Stimulated activated CD4-positive, alpha-beta T cell treated with anti-CD3 and anti-CD28 coated beads, Interleukin-2, amount 100 ng/mL, for 48 hours (primary cell): ENCODE measurements at regions not wholly inside any gene's neighbourhood (a gene's known extent, or its start where the extent isn't known, plus 50 kb on each side); places are given as distances from the start of the nearest gene placed in this dataset.
A peak's percentile ranks its signal among the peaks of the same experiment; 100 is the strongest.
"Not testable (repeated sequence)": the region's sequence is repeated elsewhere in the genome, so short reads cannot be mapped to it uniquely, and the experiment has no call there.

Experiments
- DNase-seq, 2 donors: peaks; one replicate each; pipeline ENCODE4 v3.0.0-alpha.2; 2020

DNA sequence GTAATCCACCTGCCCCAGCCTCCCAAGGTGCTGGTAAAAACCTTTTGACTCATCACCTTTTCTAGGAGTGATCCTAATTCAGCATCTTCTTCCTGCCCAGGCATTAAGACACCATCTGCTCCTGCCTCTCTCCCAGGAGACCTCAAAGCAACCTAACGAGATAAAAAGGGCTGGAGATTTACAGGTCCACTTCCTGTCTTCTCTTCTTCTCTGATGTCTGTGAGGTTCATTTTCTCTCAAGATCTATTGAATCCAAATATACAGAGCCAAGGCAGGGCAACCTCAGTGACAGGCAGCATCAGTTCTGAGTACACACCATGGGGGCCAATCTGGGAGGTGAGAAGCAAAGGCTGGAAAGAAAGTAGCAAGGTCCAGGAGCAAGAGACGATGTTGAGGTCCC is 219.4 kb downstream of the SETD4 start:
- no peak for DNase-seq

DNA sequence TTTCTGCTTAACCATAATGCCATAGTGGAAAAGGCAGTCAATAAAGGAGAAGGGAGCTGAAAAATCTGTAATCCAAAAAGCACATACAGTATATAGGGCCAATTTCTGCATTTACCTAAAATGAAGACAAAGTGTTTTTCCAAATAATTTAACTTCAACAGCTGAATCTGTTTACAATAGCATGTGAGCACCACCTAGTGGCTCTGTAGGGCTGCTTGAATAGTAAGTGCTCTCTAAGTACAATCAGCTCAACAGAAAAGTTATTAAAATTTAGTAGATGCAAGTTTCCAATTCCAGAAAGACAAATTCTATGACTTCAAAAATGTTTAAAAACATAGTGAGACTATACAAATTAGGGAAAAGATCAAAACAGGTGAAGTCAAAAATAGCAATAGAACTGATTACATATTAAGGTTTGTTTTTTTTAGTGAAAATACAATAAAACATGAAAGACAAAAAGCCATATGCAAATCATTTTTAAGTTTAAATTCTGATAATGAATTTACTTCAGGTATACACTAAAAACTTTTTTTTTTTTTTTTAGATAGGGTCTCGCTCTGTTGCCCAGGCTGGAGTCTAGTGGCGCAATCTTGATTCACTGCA is 220.0 kb downstream of the SETD4 start:
- DNase-seq = peak; percentile 21 to 55

DNA sequence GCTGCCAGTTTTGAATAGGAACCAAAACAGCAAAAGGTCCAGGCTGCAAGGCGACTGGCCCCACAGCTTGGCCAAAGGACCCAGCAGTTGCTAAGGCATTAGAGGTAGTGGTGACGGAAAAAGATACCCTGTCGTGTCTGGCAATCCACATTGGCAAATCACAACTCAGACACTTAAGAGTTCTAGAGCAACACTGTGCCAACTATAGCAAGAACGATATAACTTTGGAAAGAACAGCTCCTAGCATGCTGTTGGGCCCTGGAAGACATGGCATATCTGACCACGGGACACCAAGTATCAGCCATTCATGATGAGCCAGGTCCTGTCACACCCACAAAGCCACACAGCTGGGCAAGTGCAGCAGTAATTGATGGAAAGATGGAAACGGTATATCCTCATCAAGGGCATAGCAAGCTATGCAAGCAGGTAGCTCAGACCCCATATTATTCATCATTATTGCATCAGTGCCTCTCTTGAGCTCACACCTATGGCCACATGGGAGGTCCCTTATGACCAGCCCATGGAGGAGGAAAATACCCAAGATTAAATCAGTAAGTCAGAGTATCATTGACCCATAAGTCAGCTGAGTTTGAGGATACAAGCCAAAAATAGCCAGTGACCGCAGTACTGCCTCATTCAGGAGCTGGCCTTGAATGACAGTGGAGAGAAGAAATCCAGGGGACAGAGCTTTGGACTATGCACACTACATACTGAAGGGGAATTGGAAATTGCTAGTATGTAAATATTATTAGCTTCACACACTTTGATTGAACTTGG is 221.2 kb downstream of the SETD4 start:
- no peak for DNase-seq

DNA sequence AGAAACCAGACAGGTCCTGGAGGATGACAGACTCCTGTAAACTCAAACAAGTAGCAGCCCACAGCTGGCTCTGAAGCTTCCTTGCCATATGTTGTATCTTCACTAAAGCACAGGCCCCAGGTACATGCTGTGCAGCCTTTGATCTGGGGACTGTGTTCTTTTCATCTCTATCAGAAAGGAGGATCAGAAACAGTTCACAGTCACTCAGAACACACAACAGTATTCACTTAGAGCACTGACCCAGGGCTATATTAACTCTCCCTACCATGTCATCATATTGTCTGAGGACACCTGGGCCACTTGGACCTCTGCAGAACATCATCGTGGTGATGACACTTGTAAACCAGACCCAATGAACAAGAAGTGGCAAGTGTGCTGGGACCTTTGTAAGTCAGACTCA is 222.0 kb downstream of the SETD4 start:
- DNase-seq = no peak

DNA sequence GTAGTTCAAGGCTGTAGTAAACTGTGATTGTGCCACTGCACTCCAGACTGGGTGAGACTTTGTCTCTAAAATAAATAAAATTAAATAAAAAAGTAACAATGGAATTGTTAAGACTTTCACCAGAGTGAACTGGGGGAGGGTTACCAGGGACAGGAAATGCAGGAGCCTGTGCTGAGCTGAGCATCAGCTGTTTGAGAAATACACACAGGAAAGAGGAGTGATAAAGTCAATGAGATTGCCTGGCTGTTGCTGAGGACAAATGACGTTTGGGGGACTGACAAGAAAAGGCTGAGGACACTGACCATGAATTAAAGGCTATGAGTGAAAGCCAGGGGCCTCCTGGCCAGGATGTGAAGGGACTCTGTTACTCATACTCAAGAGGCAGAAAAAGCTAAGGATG is 226.3 kb downstream of the SETD4 start:
- no peak for DNase-seq

DNA sequence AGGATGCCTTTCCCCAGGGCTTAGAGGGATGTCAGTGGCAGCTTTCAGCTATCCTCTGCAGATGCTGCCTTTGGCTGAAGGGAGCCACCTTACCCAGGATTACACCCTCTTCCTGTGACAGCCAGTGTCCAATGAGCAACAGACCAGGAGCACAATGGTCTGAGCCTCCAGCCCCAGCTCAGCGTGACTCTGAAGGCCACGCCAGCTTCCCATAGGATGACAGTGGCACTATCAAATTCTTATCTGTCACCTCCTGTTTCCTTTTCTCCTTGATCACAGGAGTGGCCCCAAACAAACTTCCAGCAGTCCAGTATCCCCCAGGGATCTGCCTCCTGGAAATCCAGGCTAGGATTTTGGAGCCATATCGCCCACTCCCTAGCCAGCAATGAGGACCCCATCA is 226.9 kb downstream of the SETD4 start:
- no peak for DNase-seq

DNA sequence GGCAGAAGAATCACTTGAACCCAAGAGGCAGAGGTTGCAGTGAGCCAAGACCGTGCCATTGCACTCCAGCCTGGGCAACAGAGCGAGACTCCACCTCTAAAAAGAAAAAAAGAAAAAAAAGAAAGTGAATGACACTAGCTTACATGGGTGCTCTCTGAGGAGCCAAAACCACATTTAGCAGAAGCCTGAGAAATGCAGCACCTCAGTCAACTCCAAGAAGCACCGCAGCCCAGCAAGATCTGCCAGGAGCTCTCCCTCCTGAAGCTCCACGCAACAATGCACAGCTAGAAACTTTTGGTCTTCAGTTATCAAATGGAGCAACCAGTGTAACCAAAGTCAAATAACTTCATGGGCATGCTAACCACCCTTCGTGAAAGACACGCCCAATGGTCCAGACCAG is 229.1 kb downstream of the SETD4 start:
- DNase-seq = no peak

DNA sequence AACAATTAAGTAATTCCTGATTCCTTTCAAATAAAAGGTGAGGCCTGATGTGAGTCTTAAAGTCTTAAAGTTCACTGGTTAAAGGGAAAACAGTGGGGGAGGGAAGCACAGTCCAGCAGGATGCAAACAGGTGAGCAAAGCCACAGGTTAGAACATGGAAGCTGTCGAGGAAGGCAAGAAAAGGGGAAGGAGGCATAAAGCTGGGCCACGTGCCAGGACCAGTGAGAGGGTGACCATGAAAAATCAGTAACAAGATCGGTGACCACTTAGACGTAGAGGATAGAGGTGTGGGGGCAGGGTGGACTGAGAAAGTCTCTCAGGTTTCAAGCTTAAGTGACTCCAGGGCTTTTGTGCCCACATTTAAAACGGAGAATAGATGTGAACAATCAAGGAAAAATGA is 231.3 kb downstream of the SETD4 start:
- DNase-seq = no peak

DNA sequence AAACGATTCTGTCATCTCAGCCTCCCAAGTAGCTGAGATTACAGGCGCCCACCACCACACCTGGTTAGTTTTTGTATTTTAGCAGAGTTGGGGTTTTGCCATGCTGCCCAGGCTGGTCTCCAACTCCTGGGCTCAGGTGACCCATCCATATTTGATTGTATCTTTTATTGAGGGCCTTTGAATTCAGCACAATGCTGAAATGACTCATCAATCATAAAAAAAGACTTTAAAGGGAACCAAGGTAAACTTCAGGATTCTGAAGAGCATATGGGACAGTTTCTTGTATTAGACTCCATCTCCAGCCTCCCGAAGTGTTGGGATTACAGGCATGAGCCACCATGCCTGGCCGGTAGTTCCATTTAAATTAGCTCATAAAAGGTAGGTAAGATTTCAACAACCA is 232.2 kb downstream of the SETD4 start:
- no peak for DNase-seq

DNA sequence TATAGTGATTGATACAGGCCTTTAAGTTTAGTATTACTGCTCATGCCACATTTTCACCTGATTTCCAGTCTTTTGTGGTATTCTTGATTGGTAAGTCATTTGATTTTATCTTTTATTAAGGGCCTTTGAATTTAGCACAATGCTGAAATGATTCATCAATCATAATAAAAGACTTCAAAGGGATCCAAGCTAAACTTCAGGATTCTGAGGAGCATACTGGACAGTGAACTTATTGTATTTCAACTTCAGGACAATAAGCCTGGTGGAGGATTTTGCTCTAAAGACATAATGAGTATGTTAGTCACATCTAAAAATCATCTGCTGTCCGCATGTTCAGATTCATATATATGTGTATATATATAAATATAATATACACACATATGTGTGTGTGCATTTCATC is 233.3 kb downstream of the SETD4 start:
- no peak for DNase-seq

DNA sequence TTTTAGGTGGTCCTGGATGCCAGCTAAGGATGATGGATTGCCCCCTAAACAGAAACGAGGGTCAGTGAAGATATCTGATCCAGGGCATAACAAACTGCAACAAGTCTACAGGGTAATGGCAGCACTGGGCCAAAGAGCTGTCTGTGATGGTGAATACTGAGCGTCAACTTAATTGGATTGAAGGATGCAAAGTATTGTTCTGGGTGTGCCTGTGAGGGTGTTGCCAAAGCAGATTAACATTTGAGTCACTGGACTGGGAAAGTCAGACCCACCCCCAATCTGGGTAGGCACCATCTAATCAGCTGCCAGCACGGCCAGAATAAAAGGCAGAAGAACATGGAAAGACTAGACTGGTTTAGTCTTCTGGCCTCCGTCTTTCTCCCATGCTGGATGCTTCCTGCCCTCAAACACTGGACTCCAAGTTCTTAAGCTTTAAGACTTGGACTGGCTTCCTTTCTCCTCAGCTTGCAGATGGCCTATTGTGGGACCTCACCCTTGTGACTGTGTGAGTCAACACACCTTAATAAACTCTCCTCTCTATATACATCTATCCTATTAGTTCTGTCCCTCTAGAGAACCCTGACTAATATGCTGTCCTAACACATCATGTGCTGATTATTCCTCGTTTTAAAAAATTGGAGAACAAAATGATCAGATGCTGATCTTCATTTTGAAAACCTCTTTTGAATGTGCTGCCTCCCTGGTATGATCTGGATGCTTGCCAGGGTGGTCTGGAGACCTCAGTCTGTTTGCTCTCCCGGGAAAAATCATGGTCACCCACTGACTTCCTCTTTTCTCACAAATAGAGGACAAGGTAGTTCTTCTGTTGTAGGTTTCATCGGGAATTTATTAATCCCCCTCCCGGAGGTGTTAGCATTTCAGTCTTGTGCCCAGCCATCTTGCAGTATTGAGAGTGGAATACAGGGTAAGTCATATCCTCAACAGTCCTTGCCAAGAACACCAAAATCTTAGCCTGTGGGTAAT is 234.7 kb downstream of the SETD4 start:
- DNase-seq = no peak

DNA sequence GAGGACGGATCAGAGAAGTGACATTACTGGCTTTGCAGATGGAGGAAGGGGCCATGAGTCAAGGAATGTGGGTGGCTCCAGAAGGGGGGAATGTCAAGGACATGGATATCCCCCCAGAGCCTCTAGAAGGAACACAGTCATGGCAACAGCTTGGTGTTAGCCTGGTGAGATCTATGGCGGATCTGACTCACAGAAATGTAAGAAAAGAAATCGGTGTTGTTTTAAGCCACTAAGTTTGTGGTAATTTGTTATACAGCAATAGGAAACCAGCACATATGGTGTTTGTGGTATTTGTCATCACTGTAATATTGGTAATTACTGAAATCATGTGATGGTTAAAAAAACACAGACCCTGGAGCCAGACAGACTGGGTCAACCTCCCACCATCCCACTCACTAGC is 236.2 kb downstream of the SETD4 start:
- no peak for DNase-seq

DNA sequence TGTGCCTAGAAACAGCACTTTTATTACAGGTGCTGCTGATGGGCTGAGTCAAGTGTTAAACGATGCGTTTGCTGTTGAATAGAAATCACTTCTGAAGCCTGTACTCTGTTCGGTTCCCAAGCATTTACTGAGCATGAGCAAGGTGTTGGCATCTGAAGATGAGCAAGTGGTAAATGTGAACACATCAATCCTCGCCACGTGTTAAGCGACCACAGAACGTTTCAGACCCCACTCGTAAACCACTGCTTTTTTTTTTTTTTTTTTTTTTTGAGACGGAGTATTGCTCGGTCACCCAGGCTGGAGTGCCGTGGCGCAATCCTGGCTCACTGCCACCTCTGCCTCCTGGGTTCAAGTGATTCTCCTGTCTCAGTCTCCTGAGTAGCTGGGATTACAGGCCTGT is 241.2 kb downstream of the SETD4 start:
- DNase-seq = no peak

DNA sequence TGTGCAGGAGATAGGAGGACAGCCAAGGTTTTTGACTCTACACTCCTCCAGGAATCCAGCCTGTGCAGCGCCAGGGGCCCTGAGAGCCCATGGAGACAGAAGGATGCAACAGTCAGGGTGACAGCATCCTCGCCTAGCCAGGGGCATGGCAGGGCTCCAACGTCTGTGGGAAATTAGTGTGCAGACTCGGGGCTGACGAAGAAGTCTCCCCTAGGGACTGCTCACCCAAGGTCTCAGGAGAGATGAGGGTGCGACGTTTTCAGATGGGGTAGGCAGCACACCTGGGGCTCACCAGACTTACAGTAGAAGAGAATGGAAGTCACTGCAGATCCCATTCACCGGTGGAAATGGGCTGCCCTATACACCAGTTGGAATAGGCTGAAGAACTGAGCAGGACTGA is 241.7 kb downstream of the SETD4 start:
- DNase-seq = no peak

DNA sequence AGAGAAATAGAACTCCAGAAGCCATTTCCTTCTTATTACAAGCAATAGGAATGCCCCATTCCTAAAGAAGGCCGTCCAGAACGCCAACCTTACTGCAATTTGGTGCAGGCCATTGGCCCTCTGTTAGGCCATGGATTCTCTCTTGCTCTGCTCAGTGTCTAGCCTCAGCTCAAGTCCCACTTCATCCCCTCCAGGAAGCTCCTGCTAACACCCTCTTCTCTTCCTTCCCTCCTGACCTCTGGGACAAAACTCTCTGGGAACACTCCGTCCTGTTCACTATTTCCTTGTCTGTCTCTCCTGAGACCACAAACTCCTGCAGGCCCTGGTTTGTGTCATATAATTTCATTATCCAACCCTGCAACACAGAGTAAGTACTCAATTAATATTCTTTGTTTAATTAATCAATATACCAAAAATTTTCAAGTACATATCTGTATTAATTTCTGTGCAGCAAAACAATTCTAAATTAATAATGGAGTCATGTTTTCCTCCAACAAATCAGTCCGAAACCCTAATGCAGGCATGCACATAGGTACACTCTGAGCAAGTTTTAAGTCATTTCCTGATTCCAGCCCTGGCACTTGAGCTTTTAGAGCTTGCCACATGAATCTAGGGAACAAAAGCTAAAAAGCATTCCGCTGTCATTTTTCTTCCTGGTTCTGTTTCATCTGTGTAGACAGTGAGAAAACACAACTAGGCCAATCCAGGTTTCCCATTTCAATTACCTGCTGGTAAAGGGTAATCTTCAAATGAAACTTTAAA is 245.3 kb downstream of the SETD4 start:
- no peak for DNase-seq

DNA sequence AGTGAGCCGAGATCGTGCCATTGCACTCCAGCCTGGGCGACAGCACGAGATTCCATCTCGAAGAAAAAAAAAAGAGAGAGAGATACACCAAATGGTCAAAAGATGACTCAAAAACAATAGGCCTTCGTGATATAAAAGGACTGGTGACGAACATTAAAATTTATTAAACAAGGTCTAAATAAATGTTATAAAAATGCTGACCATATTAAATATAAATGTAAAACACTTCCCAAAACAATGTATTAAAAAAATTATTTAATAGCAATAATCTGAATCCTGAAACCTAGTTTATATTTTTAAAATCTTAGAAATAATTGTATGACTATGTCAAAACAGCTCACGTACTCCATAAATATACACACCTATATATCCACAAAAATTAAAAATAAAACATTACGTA is 247.6 kb downstream of the SETD4 start:
- no peak for DNase-seq

DNA sequence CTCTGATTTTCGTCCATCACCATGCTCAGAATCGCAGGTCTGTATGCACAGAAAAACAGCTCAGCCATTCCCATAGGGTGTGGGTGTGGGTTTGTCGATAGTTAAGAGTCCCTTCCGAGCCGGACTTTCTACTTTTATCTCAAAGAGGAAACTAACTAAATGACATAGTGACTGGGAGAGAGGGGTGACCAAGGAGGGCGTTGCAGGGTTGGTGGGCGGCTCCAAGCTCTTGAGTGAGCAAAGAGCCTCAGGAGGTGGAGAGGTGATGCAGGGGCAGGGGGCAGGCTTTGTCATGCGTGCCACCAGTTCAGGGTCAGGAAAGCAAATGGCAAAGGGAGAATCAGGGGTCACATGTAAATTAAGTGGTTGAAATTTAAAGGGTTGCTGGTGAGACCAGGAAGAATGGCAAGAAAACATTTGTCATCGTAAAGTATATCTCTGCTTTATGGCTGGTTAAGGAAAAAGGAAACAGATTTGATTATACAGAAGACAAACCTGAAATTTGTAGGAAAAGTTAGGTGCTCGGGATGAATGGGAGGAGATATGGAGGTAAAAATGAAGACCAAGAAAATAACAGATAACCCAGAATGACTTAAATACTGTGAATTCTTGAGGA is 249.0 kb downstream of the SETD4 start:
- no peak for DNase-seq

DNA sequence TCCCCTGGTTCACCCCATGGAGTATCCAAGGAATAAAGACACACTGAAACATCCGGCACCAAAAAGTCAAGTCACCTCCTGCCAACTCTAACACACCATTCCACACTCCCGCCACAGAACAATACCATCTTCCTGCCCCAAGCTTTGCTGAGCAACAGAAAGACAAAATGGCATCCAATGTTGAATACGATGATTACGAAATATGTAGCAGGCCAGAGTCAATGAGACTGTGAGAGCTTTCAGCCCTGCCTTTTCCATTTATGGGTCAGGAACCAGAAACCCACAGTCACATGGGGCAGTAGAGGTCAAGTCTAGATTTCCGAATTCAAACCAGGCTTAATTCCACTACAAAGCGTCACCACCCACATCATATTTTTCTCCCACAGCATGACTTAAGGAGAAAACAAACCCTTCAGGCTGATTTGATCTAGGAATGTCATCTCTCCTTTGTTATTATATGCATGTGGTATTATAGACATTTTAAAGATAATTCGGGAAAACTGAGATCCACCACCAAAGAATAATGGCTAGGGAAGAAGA is 249.8 kb downstream of the SETD4 start:
- no peak for DNase-seq

DNA sequence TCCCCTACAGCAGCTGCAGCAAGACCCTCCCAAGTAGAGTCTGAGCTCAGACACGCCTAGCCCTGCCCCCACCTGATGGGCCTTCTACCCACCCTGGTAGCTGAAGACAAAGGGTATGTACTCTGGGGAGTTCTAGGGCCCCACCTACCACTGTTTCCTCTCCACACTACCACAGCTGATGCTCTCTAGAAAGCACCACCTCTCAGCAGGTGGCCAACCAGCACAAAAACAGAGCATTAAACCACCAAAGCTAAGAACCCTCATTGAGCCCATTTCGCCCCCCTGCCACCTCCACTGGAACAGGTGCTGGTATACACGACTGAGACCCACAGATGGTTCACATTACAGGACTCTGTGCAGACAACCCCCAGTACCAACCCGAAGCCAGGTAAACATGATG is 258.9 kb downstream of the SETD4 start:
- no peak for DNase-seq

DNA sequence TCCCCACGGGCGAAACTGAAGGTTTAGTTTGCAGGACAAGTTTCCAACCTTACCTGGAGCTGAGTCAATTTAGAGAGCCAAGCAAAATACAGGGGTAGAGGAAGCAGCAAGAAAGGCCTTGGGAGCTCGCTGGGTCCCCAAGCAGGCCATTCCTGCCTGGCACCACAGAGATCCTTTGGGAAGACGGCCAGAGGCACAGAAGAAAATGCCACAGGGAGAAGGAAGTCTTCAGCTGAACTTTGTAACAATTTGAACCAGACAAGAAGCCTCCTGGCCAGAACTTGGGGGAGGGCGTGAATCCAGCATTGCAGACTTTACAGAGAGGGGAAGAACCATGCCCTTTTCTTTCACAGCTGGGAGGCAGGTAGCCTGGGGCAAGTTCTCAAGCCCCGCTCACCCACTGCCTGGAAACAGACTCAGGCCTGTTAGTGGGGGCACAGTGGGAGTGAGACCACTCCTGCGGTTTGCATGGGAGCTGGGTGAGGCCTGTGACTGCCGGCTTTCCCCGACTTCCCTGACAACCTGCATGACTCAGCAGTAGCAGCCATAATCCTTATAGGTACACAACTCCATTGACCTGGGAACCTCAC is 259.4 kb downstream of the SETD4 start:
- DNase-seq = not testable (repeated sequence)

DNA sequence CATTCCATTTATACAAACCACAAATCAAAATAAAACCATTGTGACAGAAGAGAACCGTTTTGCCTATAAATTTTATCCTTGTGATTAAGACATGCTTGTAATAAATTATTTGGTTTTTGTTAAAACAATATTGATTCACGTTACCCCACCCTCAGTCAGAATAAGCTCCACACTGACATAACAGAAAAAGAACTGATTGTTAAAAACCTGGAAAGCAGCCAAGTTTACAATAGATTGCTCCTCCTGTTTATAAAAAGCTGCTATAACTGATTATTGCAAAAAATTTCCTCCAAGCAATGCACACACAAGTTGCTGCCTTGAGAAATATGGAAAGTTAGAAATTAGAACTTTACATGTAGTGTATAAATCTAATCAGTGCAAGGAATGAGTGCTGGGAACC is 263.5 kb downstream of the SETD4 start:
- no peak for DNase-seq

DNA sequence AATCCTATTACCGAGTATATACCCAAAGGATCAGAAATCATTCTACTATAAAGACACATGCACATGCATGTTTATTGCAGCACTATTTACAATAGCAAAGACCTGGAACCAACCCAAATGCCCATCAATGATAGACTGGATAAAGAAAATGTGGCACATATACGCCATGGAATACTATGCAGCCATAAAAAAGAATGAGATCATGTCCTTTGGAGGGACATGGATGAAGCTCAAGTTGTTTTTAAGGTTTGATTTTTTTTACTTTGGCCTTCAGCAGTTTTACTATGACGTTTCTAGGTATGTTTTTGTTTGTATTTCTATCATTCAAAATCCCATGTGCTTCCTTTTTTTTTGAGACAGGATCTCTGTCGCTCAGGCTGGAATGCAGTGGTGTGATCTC is 265.8 kb downstream of the SETD4 start:
- DNase-seq = not testable (repeated sequence)
